Neural progenitor cell (in vitro differentiated cells): ENCODE measurements at regions not wholly inside any gene's neighbourhood (a gene's known extent, or its start where the extent isn't known, plus 50 kb on each side); places are given as distances from the start of the nearest gene placed in this dataset.

Experiments
- DNase-seq: peaks from one replicate; pipeline ENCODE4 v3.0.0-alpha.2; 2016; ENCODE audit warnings: low spot score
- H2AFZ ChIP-seq: fragments of 200-600 bp; sonication (generic); replicated peaks from 2 replicates; pipeline ENCODE4 v1.6.1; 2016; ENCODE audit warnings: antibody characterized with exemption
- H3F3A ChIP-seq: fragments of 200-600 bp; sonication (generic); 2 replicates; pipeline ENCODE4 v1.6.1; 2016; ENCODE audit warnings: antibody characterized with exemption, low read depth
- H3K27ac ChIP-seq: fragments of 200-600 bp; sonication (generic); 2 replicates; pipeline ENCODE4 v1.5.1; 2016; ENCODE audit warnings: mild to moderate bottlenecking
- H3K27me3 ChIP-seq: fragments of 200-600 bp; sonication (generic); 2 replicates; pipeline ENCODE4 v1.6.1; 2016; ENCODE audit warnings: mild to moderate bottlenecking, moderate library complexity
- H3K36me3 ChIP-seq: fragments of 200-600 bp; sonication (generic); 2 replicates; pipeline ENCODE4 v1.5.1; 2016
- H3K4me1 ChIP-seq: fragments of 200-600 bp; sonication (generic); 2 replicates; pipeline ENCODE4 v1.6.1; 2016; ENCODE audit warnings: mixed run types
- H3K4me2 ChIP-seq: fragments of 200-600 bp; sonication (generic); 2 replicates; pipeline ENCODE4 v1.6.1; 2016
- H3K4me3 ChIP-seq: fragments of 200-600 bp; sonication (generic); 2 replicates; pipeline ENCODE4 v1.5.1; 2016
- H3K79me2 ChIP-seq: fragments of 200-600 bp; sonication (generic); 2 replicates; pipeline ENCODE4 v1.6.1; 2016; ENCODE audit warnings: low read depth
- H3K9ac ChIP-seq: fragments of 200-600 bp; sonication (generic); 2 replicates; pipeline ENCODE4 v1.6.1; 2016
- H3K9me3 ChIP-seq: fragments of 200-600 bp; sonication (generic); 2 replicates; pipeline ENCODE4 v1.5.1; 2016; ENCODE audit warnings: low read depth
- H4K20me1 ChIP-seq: fragments of 200-600 bp; sonication (generic); 2 replicates; pipeline ENCODE4 v1.6.1; 2016; ENCODE audit warnings: low read depth
- H3K27ac Mint-ChIP-seq: 3 replicates; pipeline ENCODE4 v1.8.0; 2021; ENCODE audit warnings: mixed read lengths
- H3K27me3 Mint-ChIP-seq: 2 replicates; pipeline ENCODE4 v1.8.0; 2022; ENCODE audit warnings: low read depth, mild to moderate bottlenecking, inconsistent platforms, moderate library complexity, mixed read lengths; ENCODE audit not compliant: insufficient read depth
- H3K36me3 Mint-ChIP-seq: 3 replicates; pipeline ENCODE4 v1.8.0; 2021; ENCODE audit warnings: mixed read lengths
- H3K4me1 Mint-ChIP-seq: 3 replicates; pipeline ENCODE4 v1.8.0; 2021; ENCODE audit warnings: mixed read lengths
- H3K4me3 Mint-ChIP-seq: 3 replicates; pipeline ENCODE4 v1.8.0; 2021; ENCODE audit warnings: mild to moderate bottlenecking, moderate library complexity, mixed read lengths
- H3K9me3 Mint-ChIP-seq: 3 replicates; pipeline ENCODE4 v1.8.0; 2020; ENCODE audit warnings: mixed read lengths
- EZH2 ChIP-seq: fragments of 200-600 bp; sonication (generic); IDR thresholded peaks from 2 replicates; pipeline ENCODE4 v1.6.1; 2017; ENCODE audit warnings: antibody characterized with exemption, mild to moderate bottlenecking, moderate library complexity
- EZH2phosphoT487 ChIP-seq: fragments of 200-600 bp; sonication (generic); IDR thresholded peaks from 2 replicates; pipeline ENCODE4 v1.6.1; 2017; ENCODE audit warnings: antibody characterized with exemption
- TF ChIP-seq, protein P1 (sequence below): fragments of 200-600 bp; sonication (generic); IDR thresholded peaks from 2 replicates; pipeline ENCODE4 v1.5.1; 2017; ENCODE audit warnings: antibody characterized with exemption, mild to moderate bottlenecking

DNA sequence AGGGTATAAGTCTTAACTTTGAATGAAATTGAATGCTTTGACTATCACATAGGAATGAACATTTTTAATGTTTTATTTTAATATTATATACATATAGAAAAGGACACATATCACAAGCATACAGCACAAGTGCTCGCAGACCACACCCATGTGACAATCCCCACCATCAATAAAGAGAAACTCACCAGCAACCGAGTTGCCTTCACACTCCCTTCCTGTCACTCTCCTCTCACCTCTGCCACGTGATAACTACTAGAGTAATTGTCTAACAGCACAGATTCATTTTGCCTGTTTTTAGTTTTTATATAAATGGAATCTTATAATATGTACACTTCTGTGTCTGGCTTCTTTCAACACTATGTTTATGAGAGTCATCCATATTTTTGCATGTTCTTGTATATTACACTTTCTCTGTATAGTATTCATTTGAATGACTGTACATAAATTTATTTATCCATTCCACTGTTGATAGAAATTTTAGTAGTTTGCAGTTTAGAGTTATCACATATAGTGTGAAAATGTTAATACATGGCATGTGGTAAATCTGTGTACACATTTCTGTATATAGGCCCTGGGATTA is 304.9 kb upstream of the DUSP10 start:
- Histone ChIP-seq H2AFZ (no peak overlapping the region), H3K4me3 (no peak overlapping the region), H3K9ac (no peak overlapping the region), H4K20me1 (no peaks in the 10 kb centered on the region), H3K9me3 (no peaks in the 10 kb centered on the region), H3K27me3 (no peaks in the 10 kb centered on the region), H3K36me3 (no peaks in the 10 kb centered on the region), H3K4me2 (no peak overlapping the region), H3F3A (no peaks in the 10 kb centered on the region), H3K27ac (no peak overlapping the region), H3K4me1 (no peaks in the 10 kb centered on the region), H3K79me2 (no peaks in the 10 kb centered on the region)
- no peak for DNase-seq
- Mint-ChIP-seq H3K27me3 (peaks cover 2% of the 10 kb centered on the region), H3K4me3 (no peak overlapping the region), H3K36me3 (no peaks in the 10 kb centered on the region), H3K4me1 (peaks cover 8% of the 10 kb centered on the region), H3K27ac (no peak overlapping the region), H3K9me3 (no peaks in the 10 kb centered on the region)
- TF ChIP-seq, protein P1, sequence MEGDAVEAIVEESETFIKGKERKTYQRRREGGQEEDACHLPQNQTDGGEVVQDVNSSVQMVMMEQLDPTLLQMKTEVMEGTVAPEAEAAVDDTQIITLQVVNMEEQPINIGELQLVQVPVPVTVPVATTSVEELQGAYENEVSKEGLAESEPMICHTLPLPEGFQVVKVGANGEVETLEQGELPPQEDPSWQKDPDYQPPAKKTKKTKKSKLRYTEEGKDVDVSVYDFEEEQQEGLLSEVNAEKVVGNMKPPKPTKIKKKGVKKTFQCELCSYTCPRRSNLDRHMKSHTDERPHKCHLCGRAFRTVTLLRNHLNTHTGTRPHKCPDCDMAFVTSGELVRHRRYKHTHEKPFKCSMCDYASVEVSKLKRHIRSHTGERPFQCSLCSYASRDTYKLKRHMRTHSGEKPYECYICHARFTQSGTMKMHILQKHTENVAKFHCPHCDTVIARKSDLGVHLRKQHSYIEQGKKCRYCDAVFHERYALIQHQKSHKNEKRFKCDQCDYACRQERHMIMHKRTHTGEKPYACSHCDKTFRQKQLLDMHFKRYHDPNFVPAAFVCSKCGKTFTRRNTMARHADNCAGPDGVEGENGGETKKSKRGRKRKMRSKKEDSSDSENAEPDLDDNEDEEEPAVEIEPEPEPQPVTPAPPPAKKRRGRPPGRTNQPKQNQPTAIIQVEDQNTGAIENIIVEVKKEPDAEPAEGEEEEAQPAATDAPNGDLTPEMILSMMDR, result no peak
- no peak for TF ChIP-seq EZH2
- TF ChIP-seq EZH2phosphoT487, result no peak

DNA sequence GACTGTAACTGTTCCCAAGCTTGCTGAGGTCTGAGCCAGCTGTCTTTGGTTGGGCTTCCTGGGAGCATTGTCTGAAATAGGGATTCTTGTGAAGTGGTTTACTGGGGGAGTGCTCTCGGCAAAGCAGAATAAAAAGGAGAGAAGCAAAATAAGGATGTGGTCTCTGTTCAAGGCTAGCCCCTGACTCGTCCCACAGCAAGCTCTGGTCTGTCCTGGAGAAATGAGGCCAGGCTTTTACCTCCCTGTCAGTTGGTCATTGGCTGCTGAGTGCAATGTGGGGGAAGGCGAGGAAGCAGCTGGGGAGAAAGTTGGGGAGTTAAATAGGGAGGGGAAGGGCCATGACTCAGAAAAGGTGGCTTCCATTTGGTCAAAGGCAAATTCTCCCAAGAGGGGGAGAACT is 303.9 kb upstream of the DUSP10 start:
- Histone ChIP-seq H3K4me1 (no peaks in the 10 kb centered on the region), H3K36me3 (no peaks in the 10 kb centered on the region), H4K20me1 (no peaks in the 10 kb centered on the region), H3K9ac (no peak overlapping the region), H2AFZ (no peak overlapping the region), H3K9me3 (no peaks in the 10 kb centered on the region), H3K27me3 (no peaks in the 10 kb centered on the region), H3F3A (no peaks in the 10 kb centered on the region), H3K79me2 (no peaks in the 10 kb centered on the region), H3K4me3 (no peak overlapping the region), H3K4me2 (no peak overlapping the region), H3K27ac (no peak overlapping the region)
- Mint-ChIP-seq H3K4me3 (no peak overlapping the region), H3K27me3 (peaks cover 2% of the 10 kb centered on the region), H3K36me3 (no peaks in the 10 kb centered on the region), H3K9me3 (no peaks in the 10 kb centered on the region), H3K4me1 (peaks cover 8% of the 10 kb centered on the region), H3K27ac (no peak overlapping the region)
- DNase-seq, result no peak
- TF ChIP-seq, protein P1, result no peak
- TF ChIP-seq EZH2phosphoT487, result no peak
- TF ChIP-seq EZH2, result no peak

DNA sequence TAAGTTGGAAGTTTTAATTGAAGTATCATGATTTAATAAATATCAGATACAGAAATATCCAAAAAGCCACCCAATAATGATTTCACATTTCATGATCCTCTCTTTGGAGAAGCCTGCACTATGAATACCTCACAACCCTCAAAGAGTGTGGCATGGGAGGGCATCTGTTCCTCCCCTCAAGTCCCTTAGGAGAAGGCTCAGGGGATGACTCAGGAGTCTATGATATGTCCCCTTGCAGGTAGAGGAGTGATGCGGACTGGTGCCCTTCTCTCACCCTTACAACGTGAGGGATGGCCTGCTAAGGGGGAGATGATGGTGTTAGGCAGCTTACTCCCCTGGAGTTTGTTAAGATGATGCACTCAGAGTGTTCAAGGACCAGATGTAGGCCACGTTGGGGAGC is 303.3 kb upstream of the DUSP10 start:
- H3K4me1 ChIP-seq, result no peaks in the 10 kb centered on the region
- H2AFZ ChIP-seq, result no peak overlapping the region
- no peaks in the 10 kb centered on the region for H3K27me3 ChIP-seq
- no peak overlapping the region for H3K4me2 ChIP-seq
- H3K4me1 Mint-ChIP-seq, result peaks cover 8% of the 10 kb centered on the region
- H3K9me3 ChIP-seq, result no peaks in the 10 kb centered on the region
- no peak for TF ChIP-seq EZH2
- TF ChIP-seq, protein P1, result no peak
- TF ChIP-seq EZH2phosphoT487, result no peak
- H3K27me3 Mint-ChIP-seq, result peaks cover 2% of the 10 kb centered on the region
- H4K20me1 ChIP-seq, result no peaks in the 10 kb centered on the region
- H3K79me2 ChIP-seq, result no peaks in the 10 kb centered on the region
- no peaks in the 10 kb centered on the region for H3F3A ChIP-seq
- H3K27ac ChIP-seq, result no peak overlapping the region
- H3K36me3 Mint-ChIP-seq, result no peaks in the 10 kb centered on the region
- no peak overlapping the region for H3K4me3 Mint-ChIP-seq
- H3K4me3 ChIP-seq, result no peak overlapping the region
- no peak overlapping the region for H3K27ac Mint-ChIP-seq
- H3K9ac ChIP-seq, result no peak overlapping the region
- no peaks in the 10 kb centered on the region for H3K9me3 Mint-ChIP-seq
- H3K36me3 ChIP-seq, result no peaks in the 10 kb centered on the region
- no peak for DNase-seq
